NCI-H2107 treated with DMSO at 0.1 percent for 48 hours (cell line): ENCODE measurements at regions not wholly inside any gene's neighbourhood (a gene's known extent, or its start where the extent isn't known, plus 50 kb on each side); places are given as distances from the start of the nearest gene placed in this dataset.

ENCODE experiments used
- DNase-seq: peaks from one replicate; lab custom pipeline; 2025; ENCODE audit not compliant: unreplicated experiment; lab: John Stamatoyannopoulos, UW

- no peak for DNase-seq
Observed at GRCh38 chr2:139357972-139358371, 577.8 kb upstream of the NXPH2 start.

- no peak for DNase-seq
Observed at GRCh38 chr2:139354518-139354917, 574.3 kb upstream of the NXPH2 start.

GRCh38 chr2:139353874-139354273, 573.7 kb upstream of the NXPH2 start:
- DNase-seq: no peak

GRCh38 chr2:139317259-139317658, 537.1 kb upstream of the NXPH2 start:
- no peak for DNase-seq

DNA sequence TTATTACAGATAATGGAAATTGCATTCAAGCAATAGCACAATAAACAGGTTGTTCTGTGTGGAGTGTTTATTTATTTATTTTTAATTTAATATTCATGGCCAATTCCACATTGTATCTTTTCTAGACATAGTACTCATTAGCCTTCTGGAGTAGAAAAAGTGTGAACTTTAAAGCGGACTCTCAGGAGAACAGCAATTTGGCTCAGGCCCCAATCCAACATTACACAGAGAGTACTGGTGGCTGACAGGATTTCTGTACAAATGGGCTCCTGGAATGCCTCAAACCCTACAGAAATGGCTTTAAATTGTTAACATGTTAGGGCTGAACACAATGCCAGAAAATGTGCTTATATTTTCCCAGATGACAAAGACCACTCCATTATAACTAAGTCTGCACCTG, 533.9 kb upstream of the NXPH2 start:
- no peak for DNase-seq

DNA sequence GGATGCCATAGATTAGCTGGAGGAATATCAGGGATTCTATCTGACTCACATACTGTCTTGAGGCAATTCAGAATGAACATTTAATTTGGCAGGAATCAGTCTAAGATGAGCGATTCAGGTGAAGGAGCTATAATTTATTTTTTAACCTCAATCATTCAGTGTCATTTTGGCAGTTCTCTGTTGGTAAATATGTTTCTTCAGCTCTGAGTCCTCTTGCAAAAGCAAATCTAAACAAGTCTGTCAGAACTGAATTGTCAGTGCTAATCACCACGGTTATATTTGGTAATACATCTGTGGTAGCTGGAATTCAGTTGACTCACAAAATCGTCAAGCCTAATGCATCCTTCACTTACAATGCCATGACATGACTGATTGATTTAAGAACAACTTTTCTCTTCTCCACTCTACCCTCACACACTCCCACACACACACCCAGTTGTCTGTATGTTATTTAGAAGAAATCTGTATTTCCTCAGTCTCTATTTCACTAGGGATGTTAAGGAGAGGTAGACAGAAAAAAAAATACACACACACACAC, 516.6 kb upstream of the NXPH2 start:
- DNase-seq: no peak

DNA sequence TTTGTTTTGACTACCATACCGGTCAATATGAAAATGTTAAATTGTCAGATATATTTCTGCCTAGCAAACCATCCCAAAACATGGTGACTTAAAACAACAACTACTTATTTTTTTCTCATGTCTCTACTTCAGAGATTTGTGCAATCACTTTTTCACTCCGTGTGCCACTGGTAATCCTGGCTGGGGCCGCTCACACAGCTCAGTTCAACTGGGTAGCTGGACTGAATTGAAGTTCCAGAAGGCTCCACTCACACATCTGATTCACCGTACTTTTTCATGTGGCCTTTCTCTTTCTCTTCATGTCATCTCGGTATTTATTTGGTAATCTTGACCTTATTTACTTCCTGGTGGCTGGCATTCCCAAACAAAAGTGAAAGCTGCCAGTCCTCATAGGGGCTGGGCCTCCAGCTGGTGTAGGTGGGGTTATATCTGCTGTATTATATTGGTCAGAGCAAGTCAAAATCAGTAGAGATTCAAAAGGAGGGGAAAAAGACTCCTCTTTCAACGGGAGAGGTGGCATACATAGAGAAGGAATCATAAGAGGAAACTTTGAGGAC, 513.9 kb upstream of the NXPH2 start:
- DNase-seq: no peak

- no peak for DNase-seq
Observed at GRCh38 chr2:139281124-139281523, 500.9 kb upstream of the NXPH2 start.

DNA sequence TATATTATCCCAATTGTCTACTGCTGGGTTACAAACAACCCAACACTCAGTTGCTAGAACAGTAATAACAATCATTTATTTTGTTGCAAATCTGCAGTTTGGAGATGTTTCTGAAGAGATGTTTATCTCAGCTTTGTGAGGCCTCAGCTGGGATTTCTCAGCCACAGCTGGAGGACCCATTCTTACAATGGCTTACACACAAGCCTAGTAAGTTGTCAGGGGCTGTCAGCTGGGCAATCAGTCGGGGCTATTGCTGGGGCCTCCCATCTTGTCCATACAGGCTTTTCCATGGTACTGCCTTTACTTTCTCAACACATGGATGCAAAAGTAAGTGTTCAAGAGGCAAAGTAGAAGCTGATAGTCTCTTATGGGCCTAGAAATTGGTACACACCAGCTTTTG, 491.7 kb upstream of the NXPH2 start:
- DNase-seq: no peak

DNA sequence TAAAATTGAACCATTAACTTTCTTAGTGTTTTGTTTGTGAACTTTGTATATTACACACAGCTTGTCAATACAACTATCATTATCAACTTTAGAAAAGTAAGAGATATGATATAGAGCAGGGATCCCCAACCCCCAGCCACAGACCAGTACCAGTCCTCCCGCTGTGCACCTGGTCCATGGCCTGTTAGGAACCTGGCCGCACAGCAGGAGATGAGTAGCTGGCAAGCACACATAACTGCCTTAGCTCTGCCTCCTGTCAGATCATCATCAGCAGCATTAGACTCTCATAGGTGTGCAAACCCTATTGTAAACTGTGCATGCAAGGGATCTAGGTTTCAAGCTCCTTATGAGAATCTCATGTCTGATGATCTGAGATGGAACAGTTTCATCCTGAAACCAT, 491.0 kb upstream of the NXPH2 start:
- no peak for DNase-seq

DNA sequence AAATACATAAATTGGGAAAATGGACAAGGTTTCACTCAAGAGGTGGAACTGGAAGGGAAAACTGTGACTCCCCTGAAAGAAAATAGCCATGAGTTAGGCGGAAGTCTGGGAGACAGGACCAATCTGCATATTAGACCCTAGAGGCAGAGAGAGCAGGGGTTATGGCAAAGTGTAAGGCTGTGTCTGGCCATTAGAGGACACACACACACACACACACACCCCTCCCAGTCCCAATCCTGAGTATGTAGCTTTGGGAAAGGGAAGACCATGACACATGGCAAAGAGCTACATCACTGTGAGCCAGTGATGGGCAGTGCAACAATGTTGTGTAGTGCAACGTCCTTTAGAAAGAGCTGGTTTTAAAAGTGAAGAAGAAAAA, 479.9 kb upstream of the NXPH2 start:
- no peak for DNase-seq

DNA sequence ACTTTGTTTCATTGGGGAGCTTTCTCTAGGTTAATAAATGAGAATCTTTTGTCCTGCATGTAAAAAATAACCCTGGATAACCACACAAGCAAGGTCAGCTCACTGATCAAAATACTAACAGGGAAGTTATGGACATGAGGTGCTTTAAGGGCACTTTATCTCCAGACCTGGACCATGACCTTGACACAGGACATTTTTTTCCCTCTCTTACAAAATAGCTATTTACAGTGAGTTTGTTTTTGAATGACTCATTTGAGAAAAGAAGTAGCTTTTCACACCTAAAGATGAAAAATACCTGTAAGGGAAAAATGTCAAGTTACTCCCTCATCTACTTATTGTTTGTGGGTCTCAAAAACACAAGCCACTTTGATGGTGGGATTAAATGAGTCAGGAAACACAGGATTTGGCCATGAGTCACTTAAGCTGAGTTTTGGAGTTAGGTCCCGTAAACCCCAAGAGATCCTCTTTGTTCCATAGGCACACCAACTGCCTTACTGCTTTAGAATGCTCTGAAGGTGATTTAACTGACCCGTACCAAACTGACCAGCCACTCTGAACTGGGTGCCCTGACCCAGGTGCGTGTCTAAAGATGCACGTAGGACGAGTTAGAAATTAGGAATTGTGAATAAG, 479.3 kb upstream of the NXPH2 start:
- DNase-seq: no peak

DNA sequence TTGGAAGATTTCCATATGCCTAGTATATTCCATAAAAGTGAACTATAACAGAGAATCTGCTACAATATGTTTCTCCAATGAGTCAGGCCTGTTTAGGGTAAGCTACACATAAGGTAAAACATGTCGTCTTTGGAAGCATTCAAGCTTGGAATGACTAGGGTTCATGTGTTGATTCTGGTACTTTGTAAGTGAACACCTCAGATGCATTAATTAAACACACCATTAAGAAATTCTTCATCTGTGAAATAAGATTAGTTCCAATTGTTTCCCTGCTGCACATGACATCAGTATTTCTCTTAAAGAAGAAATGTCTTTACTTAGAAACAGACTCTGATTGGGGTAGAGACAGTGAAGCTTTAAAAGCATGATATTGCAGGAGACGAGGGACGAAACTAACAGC, 461.1 kb upstream of the NXPH2 start:
- DNase-seq: no peak

- no peak for DNase-seq
Observed at GRCh38 chr2:139237023-139237422, 456.8 kb upstream of the NXPH2 start.

GRCh38 chr2:139230881-139231280, 450.7 kb upstream of the NXPH2 start:
- DNase-seq: no peak

- no peak for DNase-seq
Observed at GRCh38 chr2:139228276-139228675, 448.1 kb upstream of the NXPH2 start.

GRCh38 chr2:139225961-139226360, 445.8 kb upstream of the NXPH2 start:
- no peak for DNase-seq

GRCh38 chr2:139218181-139218580, 438.0 kb upstream of the NXPH2 start:
- DNase-seq: no peak

- no peak for DNase-seq
Observed at GRCh38 chr2:139217641-139218040, 437.5 kb upstream of the NXPH2 start.

DNA sequence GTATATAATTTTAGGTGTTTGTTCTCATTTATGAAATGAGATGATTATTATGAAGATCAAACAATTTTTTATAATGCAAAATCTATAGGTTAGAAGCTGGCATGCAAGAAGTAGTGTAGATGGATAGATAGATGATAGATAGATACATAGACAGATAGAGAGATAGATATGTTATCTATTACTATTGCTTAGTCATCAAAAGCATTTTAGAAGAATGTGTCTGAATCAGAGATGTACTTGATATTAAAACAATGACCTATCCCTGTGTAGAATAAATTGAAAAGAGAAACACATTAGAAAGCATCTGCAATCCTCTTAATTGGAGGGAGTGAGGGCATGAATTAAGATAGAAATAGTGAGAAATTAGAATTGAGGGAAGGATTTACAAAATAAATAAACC, 436.2 kb upstream of the NXPH2 start:
- no peak for DNase-seq

GRCh38 chr2:139214801-139215200, 434.6 kb upstream of the NXPH2 start:
- no peak for DNase-seq

DNA sequence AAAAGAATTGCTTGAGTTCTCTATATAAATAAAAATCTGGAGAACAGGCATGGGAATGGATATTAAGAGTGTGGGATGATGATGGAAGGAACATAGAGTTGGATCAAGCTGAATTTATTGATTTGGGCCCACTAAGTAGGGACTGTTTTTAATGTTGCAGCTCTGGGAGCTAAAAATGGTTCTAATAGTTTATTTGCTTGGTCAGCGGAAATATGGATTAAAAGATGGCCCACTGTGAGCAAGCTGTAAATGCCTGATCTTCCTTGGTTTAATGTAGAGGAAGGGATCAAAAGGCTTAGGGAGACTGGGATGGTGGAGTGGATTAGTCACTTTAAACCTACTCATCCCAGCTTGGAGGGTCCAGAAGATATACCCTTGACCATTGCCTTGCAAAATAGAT, 429.4 kb upstream of the NXPH2 start:
- no peak for DNase-seq

DNA sequence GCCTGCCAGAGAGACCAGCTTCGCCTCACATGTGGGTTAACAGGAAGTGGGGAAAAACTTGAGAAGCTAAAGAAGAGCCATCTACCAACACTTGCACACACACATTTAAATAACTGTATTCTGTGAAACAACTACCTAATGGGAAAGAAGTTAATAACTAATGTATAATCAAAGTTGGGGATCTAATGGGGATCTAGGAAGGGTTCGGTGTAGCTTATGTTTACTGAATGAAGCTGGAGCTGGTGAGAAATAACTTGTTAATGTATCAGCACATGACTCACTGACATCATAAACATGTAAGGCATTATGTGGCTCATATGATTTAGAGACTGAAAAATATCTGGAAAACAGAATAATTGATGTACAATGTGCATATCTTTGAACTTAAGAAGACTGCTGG, 421.3 kb upstream of the NXPH2 start:
- DNase-seq: no peak
